WTC11 (cell line): ENCODE measurements at regions not wholly inside any gene's neighbourhood (a gene's known extent, or its start where the extent isn't known, plus 50 kb on each side); places are given as distances from the start of the nearest gene placed in this dataset.

Source experiments
- CTCF ChIP-seq: fragments of 200-600 bp; IDR thresholded peaks from 2 replicates; pipeline ENCODE4 v1.8.0; 2022; ENCODE audit warnings: antibody characterized with exemption
- JUN ChIP-seq: sonication (generic); formaldehyde crosslinking; IDR thresholded peaks from 2 replicates; pipeline ENCODE4 v1.8.0; 2023; ENCODE audit warnings: mild to moderate bottlenecking, missing genetic modification reagents
- NFYB ChIP-seq: sonication (generic); formaldehyde crosslinking; conservative IDR thresholded peaks from 2 replicates; pipeline ENCODE4 v1.8.0; 2022; ENCODE audit warnings: low read depth, missing genetic modification reagents
- NR3C1 ChIP-seq: sonication (generic); formaldehyde crosslinking; conservative IDR thresholded peaks from 2 replicates; pipeline ENCODE4 v1.8.1; 2023; ENCODE audit warnings: low read depth, mild to moderate bottlenecking, missing genetic modification reagents
- TF ChIP-seq, protein P1 (sequence below): sonication (generic); formaldehyde crosslinking; IDR thresholded peaks from 2 replicates; pipeline ENCODE4 v1.8.0; 2022; ENCODE audit warnings: mild to moderate bottlenecking, missing genetic modification reagents
- TF ChIP-seq, protein P2 (sequence below): sonication (generic); formaldehyde crosslinking; IDR thresholded peaks from 2 replicates; pipeline ENCODE4 v1.8.0; 2022; ENCODE audit warnings: mild to moderate bottlenecking, missing genetic modification reagents

GRCh38 chr12:114879354-114879753 lies 195.4 kb upstream of the TBX3 start:
- TF ChIP-seq CTCF = no peak
- no peak for TF ChIP-seq JUN
- TF ChIP-seq NR3C1 = no peak
- TF ChIP-seq, protein P1, sequence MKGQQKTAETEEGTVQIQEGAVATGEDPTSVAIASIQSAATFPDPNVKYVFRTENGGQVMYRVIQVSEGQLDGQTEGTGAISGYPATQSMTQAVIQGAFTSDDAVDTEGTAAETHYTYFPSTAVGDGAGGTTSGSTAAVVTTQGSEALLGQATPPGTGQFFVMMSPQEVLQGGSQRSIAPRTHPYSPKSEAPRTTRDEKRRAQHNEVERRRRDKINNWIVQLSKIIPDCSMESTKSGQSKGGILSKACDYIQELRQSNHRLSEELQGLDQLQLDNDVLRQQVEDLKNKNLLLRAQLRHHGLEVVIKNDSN (CRISPR knock-in tag) = no peak
- TF ChIP-seq, protein P2, sequence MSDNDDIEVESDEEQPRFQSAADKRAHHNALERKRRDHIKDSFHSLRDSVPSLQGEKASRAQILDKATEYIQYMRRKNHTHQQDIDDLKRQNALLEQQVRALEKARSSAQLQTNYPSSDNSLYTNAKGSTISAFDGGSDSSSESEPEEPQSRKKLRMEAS (CRISPR knock-in tag) = no peak
- no peak for TF ChIP-seq NFYB (CRISPR knock-in tag)
